SKM-1 (cell line): ENCODE measurements at regions not wholly inside any gene's neighbourhood (a gene's known extent, or its start where the extent isn't known, plus 50 kb on each side); places are given as distances from the start of the nearest gene placed in this dataset.

Experiments
- DNase-seq: peaks from one replicate; lab custom pipeline; 2025; ENCODE audit not compliant: unreplicated experiment; lab: John Stamatoyannopoulos, UW

DNA sequence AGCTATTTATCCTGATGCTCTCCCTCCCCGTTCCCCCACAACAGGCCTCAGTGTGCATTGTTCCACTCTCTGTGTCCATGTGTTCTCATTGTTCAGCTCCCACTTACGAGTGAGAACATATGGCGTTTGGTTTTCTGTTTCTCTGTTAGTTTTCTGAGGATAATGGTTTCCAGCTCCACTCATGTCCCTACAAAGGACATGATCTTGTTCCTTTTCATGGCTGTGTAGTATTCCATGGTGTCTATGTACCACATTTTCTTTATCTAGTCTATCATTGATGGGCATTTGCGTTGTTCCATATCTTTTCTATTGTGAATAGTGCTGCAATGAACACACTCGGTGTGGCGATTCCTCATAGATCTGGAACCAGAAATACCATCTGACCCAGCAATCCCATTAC, 225.9 kb upstream of the CDH4 start:
- no peak for DNase-seq

DNA sequence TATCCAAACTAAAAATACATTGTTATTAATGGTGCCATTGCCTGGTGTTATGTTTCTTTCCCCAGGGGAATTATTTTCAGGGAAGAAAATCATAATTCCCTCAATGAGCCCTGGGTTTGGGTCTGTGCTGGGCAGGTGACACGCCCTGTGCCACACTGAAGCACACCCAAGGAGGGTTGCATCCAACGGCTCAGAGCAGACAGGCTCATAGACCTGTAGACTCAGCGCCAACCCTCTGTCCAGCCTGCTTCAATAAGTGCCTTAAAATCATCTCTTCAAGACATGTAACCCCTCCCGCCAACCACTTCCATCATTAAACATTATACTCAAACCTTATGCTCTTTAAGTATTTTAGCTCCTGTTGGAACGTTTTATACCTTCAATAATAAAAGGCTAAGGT, 225.3 kb upstream of the CDH4 start:
- DNase-seq, result no peak

DNA sequence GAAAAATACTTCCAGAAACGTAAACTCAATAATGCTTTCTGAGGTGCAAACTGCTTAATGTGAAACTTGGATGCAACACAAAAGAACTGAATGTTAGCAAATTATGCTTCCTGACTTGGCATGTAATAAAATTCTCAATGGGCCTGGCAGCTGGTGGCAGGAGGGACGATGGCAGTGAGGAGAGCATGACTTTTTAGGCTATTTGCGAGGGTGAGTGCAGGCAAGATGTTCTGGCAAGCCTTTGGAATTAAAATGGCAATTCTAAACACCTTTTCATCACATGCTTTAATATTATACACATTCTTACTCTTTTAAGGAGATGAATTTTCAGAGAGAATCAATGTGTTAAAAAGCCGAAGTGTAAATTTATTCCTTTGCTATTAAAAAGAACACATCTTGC, 224.8 kb upstream of the CDH4 start:
- no peak for DNase-seq

DNA sequence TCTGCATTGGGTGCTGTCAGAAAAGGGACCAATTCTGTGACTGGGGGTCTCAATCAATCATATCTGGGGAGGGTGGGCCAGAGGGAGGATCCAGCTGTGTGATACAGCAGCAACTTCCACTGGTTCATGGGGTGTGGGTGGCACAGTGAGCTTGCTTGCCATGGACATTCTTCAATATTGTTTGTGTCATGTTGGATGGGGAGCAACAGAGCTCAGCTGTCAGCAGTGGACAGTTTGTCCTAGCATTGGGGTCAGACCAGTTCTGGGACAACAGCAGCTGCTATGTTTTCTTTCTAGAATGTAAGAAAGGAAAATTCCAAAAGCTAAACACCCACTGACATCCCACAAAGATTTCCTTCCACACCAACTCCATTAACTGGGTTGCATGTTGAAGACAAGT, 221.9 kb upstream of the CDH4 start:
- no peak for DNase-seq

DNA sequence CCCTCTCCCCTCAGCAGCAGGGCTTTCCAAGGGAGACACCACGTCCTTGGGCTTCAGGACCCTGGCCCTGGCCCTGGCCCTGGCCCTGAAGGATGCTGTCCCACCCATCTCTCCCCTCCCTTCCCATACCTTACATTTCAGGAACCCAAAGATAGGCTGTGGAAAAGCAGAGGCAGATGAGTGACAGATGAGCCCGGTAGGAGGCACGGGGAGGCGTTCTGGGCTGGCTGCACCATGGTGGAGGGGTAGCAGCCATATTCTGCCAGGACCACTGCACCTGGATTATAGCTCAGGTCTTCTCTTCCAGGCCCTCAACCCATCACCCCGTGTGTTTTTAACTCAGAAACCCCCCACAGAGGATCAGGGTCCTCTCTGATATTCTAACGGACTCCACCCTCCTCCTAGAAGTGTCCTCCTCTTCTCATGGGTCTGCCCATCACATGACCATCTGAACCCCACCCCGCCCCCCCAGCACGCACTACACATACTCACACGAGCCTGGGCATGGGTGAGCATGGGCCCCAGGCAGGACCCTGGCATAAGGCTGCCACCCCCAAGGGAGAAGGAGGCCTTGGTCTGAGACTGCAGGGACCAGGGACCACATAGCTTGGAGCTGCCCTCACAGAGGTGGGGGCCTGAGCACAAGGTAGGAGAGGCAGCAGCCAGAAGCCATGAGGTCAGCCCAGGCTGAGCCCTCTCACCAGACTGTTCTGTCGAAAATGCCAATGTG, 220.8 kb upstream of the CDH4 start:
- DNase-seq, result no peak

DNA sequence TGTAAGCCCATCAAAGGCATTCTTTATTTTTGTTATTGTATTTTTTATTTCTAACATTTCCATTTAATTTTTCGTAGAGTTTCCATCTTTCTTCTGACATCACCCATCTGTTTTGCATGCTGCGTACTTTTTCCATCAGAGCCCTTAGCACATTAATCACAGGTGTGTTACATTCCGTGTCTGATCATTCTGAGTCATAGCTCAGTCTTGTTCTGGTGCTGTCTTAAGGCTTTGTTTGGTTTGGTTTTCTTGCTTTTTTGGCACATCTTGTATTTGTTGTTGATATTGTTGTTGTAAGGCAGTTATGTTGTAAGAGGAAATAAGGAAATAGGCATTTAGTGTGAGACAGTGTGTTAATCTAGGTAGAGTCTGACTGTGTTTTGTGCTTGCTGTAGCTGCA, 214.6 kb upstream of the CDH4 start:
- DNase-seq, result no peak

DNA sequence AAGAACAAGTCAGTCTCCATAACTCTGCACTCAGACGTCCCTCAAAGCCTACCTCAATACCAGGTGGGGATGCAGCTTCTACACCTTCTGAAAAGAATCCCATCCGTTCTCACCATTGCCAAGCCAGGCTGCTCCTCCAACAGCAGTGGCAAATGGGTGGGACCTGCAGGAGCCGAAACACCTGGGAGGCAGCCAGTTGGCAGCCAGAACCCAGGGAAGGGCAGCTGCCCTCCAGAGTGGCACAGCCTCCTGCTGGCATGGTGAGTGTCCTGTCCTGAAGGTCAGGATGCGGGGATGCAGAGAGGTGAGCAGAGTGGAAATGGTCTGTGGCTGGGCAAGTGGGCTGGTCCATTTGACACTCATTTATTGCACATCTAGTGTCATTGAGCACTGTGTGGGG, 210.6 kb upstream of the CDH4 start:
- DNase-seq, result no peak

DNA sequence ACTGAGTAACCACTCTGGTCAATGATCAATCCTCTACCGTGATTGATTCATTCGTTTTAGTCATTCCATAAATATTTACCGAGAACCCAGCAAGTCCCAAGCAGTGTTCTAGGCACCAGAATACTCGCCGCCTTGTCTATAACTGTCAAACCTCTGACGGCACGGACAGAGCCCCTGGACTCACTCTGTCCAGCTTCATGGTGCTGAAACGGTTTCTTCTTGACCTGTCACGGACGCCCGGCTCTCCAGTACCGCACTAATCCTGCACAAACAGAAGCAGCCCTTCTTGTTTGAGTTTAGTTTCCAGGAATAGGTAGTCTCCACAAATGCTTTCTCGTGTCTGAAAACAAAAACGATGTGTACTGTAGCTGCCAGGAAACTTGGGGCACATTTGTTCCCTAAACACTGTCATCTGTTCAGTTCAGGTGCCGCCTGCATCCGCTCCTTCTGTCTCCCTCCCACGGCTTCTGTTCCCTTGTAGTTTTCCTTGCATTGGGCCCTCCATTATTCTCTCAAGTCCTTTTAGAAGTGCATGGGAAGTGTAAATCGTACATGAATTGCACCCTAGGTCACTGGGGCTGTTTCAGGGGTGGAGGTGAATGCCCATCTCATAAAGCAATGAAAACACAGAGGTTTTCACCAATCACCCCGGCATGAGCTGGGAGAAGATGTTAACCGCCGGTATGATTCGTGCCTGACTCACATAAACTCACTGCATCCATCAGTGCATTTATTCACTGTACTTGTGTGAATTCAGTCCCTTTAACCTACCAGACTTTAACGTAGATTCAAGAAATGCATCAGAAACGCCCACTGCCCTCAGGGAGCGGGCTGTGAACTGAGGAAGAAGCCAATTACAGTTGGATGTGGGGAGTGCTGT, 209.3 kb upstream of the CDH4 start:
- DNase-seq, result no peak

DNA sequence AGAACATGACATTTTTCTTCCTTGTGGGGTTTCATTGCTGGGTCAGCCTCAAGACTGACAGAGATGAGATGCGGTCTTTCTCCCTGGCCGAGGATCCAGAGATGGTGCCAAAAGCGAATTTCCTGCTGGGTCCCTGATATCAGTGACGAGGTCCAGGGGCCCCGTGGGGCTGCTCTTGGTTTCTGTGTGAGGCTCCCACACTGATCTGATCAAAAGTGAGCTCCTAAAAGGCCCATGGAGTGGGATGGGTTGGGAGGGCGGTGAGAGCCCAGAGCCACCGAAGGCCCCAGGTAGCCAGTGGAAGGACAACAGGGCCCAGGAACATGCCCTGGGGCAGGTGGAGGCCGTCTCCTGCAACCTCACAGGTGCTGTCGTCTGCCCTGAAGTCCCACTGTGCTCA, 208.4 kb upstream of the CDH4 start:
- DNase-seq, result no peak

DNA sequence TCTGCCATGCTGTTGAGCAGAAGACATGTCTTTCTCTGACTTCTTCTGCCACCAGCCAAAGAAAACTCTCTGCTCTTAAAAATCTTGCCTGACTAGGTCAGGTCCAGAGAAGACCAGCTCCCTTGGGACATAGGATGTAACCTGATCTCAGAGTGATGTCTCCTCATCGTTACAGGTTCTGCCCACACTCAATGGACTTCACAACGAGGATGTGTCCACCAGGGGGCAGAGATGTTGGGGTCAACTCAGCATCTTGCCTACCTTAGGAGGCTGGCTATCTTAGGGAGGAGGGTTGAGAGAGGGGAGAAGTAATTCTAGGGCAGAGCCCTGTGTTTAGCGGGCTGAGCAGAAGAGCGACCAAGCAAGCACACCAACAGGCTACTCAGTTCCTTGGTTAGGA, 207.6 kb upstream of the CDH4 start:
- DNase-seq, result no peak

DNA sequence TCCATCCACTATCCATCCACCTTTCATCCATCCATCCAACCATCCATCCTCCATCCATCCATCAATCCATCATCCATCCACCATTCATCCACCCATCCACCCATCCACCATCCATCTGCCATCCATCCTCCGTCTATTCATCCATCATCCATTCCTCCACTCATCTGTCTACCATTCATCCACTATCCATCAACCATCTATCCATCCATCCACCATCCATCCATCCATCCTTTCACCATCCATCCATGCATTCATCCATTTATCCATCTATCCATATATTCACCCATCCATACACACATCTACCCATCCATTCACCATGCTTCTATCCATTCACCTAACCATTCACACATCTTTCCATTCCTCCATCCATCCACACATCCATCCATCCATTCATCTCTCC, 207.0 kb upstream of the CDH4 start:
- no peak for DNase-seq

DNA sequence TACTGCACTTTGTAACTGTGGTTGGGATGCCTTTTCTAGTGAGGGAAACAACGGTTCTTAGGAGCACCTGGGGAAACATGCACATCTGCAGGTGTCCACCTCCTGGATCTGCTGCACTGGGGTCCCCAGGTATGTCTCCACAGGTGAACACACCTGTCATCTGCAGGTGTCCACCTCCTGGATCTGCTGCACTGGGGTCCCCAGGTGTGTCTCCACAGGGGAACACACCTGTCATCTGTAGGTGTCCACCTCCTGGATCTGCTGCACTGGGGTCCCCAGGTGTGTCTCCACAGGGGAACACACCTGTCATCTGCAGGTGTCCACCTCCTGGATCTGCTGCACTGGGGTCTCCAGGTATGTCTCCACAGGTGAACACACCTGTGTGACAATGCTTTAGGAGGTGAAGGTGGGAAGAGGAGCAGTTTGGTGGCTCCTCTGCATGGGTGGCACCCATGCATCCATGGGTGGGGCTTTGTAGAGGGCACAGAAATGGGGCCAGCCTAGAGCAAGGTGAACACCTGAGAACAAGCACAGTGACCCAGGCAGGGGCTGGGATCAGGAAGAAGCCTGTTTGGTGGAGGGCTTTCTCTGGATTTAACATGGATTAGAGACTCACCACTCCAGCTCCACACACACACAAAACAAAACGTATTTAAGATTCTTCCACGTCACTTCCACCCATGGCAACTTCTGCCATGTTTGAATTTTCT, 206.0 kb upstream of the CDH4 start:
- DNase-seq, result no peak

DNA sequence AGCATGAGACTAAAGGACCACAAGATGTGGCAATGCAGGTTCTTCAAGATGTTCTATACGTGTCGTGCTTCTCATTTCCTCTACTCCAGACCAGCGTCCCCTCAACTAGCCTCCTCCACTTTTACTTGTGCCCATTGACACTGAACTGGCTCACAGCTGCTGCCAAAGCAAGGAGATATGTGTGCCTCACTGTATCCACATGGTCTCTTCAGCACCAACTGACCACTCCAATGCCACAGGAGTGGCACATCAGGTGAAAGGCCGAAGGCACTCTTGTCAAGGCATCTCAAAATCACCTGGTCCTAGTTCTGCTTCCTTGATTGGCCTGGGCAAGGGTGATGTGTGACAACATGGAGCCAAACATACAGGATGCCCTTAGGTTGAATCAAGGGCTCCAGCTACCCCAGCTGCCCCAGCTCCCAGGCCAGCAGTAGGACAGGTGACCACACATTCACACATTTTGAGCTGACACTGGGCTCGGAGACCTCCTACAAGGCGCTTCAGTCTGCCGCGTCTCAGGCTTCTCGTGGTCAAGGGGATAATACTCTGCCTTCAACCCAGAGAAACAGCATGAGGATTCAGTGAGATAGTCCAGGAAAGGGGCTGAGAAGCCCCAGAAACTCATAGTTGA, 205.2 kb upstream of the CDH4 start:
- DNase-seq, result no peak

DNA sequence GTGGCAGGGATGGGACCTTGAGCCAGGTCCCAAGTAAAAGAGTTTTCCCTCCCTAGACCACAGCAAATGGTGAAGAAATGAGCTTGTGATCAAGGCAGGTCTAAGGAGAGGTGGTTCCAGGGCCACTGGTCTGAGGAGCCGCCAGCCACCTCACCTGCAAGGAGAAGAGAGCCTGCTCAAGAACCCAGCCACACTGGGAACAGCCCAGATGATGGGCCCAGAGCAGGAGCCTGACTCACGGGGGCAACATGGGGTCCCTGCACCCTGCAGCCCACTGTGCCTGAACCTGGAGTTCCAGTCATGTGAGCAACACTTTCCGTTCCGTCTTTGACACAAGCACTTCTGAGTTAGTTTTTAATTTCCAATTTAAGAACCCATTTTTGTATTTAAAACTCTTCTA, 204.5 kb upstream of the CDH4 start:
- no peak for DNase-seq

DNA sequence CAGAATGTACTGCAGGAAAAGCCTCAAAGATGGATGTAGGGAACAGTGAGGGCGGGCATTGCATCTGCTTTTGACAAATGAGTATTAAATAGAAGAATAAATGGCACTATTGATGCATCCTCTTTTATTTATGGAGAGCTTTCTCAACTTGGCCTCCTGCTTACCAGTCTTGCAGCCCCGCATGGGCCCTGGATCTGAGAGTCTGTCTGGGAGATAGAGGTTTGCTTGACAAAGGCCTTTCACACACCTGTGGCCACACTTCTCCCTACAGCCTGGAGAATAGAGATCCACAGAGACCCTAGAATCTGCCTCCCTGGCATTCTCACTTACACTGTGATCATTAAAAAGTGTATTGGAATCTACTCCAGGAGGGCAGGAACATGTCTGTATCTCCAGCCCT, 203.8 kb upstream of the CDH4 start:
- no peak for DNase-seq

DNA sequence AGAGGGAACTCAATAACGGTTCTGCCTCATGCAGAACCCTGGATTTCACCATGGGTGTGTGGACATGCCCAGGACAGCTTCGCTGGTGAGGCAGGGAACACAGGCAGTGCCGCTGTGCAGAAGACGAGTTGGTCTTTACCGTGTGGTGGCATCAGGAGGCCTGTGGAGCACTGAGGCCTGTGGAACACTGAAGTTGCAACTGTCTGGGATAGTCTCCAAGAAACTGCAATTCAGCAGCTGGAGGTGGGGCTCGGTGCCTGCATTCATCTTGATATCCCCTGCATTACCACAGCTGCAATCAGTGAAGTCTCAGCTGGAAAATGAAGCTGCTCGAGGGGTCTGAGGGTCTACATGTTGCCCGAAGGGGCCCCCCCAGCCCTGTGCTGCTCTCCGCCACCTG, 202.4 kb upstream of the CDH4 start:
- no peak for DNase-seq

DNA sequence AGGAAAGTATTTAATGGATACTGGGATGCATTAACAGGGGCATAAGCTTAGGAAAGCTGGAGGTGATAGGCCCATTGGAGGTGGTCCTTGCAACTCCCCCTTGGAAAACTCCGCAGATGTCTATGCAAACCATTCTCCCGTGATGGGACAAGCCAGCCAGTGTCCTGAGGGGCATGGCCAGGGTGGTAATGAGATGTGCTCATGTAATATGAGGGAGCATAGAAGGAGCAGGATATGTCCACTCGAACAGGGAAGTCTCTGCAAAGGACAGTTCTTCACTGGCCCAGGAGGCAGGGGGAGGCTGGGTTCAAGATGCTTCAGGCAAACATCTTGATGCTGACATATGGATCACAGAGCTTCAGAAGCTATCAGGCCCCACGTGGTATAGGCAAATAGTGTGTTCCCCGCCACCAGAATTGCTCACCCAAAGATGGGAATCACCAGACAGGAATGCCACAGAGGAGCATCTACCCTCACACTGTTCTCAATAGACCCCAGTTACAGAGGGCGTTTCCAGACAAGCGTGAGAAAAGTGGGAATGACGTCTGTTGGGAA, 201.6 kb upstream of the CDH4 start:
- DNase-seq, result no peak

DNA sequence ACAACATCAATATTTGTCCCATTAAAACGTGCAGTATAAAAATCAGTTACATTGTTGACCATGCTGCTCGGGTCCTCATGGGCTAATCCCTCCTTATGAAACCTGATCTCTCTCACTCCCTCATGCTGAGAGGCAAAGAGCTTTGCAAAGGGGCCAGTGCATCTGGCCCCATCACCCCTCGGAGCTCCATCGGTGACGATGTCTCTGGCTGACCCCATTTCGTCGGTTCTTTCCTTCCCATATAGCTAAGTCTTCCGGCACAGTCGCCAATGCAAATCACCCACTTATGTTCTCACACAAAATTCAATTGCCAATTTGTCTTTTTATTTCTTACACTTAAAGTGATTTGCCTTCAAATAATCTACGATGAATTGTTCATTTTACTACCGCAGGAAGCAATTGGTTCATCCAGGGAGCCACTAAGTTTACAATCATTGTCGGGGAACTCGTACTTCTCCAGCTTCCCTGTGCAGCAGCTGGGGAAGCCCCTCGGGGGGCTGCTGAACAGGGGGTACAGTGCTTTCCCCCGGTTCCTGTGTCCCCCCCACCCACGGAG, 199.8 kb upstream of the CDH4 start:
- no peak for DNase-seq

DNA sequence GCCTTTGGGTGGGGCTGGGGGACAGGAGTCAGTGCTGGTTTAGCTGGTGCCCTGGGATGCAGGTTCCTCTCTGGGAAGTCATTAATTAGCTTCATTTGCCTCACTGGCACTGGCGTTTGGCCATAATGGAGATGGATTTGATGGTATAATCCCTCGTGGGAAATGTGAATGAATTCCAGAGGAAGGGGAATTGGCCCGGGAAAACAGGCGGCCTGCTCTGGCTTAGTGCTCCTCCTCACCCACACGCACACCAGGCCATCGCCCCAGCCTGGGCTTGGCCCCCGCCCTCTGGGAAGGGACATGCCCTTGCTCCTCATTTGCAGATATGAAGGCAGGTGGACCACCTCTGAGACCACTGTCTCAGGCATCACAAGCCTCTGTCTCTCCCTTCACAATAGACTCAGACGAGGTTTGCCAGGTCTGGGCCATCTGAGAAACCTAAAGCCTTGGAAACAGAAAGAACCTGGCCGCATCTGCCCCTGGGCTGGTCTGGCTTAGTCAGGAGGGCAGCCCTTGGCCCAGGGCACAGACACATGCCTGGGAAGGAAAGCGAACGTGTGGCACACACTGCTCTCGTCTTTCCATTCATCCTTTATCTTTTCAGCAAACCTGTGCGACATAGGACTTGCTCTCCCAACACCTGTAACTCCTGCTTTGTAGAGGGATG, 199.2 kb upstream of the CDH4 start:
- no peak for DNase-seq

DNA sequence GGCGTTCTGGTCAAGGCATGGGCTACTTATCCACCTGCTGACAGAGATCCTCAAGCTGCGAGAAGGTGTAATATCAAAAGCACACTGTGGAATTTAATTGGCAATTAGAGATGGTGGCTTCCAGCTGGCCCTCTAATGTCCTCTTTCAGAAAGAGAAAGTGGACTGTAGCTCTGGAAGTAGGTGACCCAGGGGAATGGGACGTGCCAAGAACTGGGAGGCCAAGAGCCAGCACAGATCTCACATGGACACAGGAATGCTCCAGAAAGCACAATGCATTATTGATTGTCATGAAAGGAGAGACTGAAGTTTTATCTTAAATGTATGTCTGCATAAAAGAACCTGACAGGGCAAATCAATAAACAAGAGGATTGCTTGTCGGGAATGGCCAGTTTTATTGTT, 198.6 kb upstream of the CDH4 start:
- DNase-seq, result no peak
